Mucosa of descending colon (tissue), 3 donors: ENCODE measurements at regions not wholly inside any gene's neighbourhood (a gene's known extent, or its start where the extent isn't known, plus 50 kb on each side); places are given as distances from the start of the nearest gene placed in this dataset.

ENCODE experiments used
- ATAC-seq: fragments of 200-7000 bp; cut with Tn5 transposase; one replicate; pipeline ENCODE4 v1.9.1; 2020; ENCODE audit warnings: mild to moderate bottlenecking, moderate library complexity
- DNase-seq, 3 donors: peaks; one replicate each; pipeline ENCODE4 v3.0.0-alpha.2; 2020
- H3K36me3 ChIP-seq: fragments of 200-600 bp; one replicate; pipeline ENCODE4 v1.8.0; 2021; ENCODE audit warnings: low read depth, mild to moderate bottlenecking
- H3K4me1 ChIP-seq: fragments of 200-600 bp; one replicate; pipeline ENCODE4 v1.8.0; 2021; ENCODE audit warnings: low read depth, mild to moderate bottlenecking
- H3K4me3 ChIP-seq: fragments of 200-600 bp; one replicate; pipeline ENCODE4 v1.8.0; 2021; ENCODE audit warnings: mild to moderate bottlenecking
- H3K9me3 ChIP-seq: fragments of 200-600 bp; one replicate; pipeline ENCODE4 v1.8.0; 2021; ENCODE audit warnings: mild to moderate bottlenecking
- CTCF ChIP-seq: fragments of 200-600 bp; IDR thresholded peaks from one replicate; pipeline ENCODE4 v1.8.0; 2022; ENCODE audit warnings: antibody characterized with exemption, mild to moderate bottlenecking
- intact Hi-C, 2 donors: fragments of 100-400 bp; cut with DNase I in 1 of 2; cut with micrococcal nuclease in 1 of 2; formaldehyde crosslinking; loops; one replicate each; pipeline versions ENCODE4 v1.11.0 to v1.11.1; 2022; cut with DNase I, micrococcal nuclease
- donor health status: DM: no; HTN: no; CAD: no; lungs with moderate emphysema.
- donor health status: DM: no; HTN: no; CAD: no.
- donor health status: DM: no; HTN: yes; CAD: no.

DNA sequence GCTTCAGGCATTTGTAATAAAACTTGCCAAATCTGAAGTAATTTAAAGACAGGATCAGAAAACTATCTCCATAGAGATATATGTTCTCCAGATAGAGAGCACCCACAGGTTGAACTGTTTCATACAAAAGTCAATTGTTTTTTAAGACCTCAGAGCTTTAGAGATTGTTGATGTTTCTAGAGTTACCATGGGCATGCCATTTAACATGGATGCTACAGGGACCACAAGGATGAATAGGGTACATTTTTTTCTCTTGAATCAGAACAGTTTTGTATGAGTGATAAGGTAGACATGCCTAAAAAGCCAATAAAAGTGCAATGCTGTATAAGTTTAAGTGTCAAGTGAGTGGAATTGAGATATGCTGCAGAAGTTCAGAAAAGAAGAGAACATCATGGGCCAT lies 511.0 kb upstream of the CAMK1G start:
- no peak for ATAC-seq
- intact Hi-C loops = no loop called here

DNA sequence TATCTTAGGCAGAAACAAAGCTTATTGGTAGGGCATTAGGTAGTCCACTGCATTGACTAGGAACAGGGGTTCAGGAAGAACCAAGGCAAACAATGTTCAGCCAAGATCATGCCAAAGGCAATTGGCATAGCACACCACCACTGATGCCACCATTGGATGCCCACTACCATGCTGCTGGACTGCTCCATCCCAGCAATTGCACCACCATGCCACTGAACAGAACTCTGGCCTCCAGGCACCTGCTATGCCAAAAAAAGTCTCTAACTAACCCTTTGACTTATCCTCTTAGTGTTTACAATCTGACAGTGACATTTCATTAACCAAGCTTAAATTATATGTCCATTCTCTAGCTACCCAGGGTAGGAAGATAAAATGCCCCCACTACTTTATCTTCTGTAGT lies 509.6 kb upstream of the CAMK1G start:
- intact Hi-C loops = no loop called here
- TF ChIP-seq CTCF = no peak
- Histone ChIP-seq H3K9me3 (no peaks in the 10 kb centered on the region), H3K36me3 (no peaks in the 10 kb centered on the region), H3K4me3 (no peak overlapping the region), H3K4me1 (no peaks in the 10 kb centered on the region)
- DNase-seq (no peak), ATAC-seq (no peak)

More for the DNA sequence above, 511.0 kb upstream of the CAMK1G start:
- H3K9me3 ChIP-seq = no peaks in the 10 kb centered on the region
- no peaks in the 10 kb centered on the region for H3K36me3 ChIP-seq
- no peak for TF ChIP-seq CTCF
- H3K4me1 ChIP-seq = no peaks in the 10 kb centered on the region
- no peak for DNase-seq
- H3K4me3 ChIP-seq = no peak overlapping the region

- H3K36me3 ChIP-seq = no peaks in the 10 kb centered on the region
- TF ChIP-seq CTCF = no peak
- no peaks in the 10 kb centered on the region for H3K4me1 ChIP-seq
- ATAC-seq = no peak
- DNase-seq = no peak
- no peak overlapping the region for H3K4me3 ChIP-seq
- no peaks in the 10 kb centered on the region for H3K9me3 ChIP-seq
- intact Hi-C loops = no loop called here
Observed at GRCh38 chr1:209074575-209075250, 508.8 kb upstream of the CAMK1G start.

GRCh38 chr1:209076688-209077087 lies 506.8 kb upstream of the CAMK1G start:
- intact Hi-C loops = no loop called here
- no peaks in the 10 kb centered on the region for H3K36me3 ChIP-seq
- no peaks in the 10 kb centered on the region for H3K4me1 ChIP-seq
- no peaks in the 10 kb centered on the region for H3K9me3 ChIP-seq
- peak; percentile 16 for TF ChIP-seq CTCF
- no peak overlapping the region for H3K4me3 ChIP-seq
- DNase-seq (peak in 1 of 3 donors; percentile 16), ATAC-seq (no peak)

DNA sequence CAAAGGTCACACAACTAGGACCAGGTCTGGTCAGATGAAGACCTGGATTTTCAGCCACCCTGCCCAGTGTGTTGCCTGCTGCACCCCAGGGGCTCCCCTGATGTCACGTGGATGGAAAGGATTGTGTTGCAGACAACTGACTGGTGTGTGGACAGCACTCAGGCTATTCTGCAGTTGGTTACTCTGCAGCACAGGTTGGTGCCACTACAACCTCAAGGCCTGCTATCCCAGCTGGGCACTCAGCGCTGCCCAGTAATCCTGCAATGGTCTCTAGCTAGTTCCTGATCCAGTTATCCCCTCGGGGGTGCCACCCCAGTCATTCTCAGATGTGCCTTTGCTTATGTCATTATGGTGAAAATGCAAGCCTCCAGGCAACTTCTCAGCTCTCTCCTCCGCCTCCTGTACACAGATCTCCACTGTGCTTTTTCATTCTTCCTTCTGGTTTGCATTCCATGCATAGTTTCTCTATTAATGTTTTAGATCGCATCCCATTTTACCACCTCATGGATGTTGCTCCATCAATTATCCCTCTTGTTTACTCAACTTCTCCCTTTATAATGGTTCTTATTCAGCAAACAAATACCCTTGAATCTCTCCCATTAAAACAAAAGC lies 503.2 kb upstream of the CAMK1G start:
- TF ChIP-seq CTCF = no peak

More for the DNA sequence above, 503.2 kb upstream of the CAMK1G start:
- Histone ChIP-seq H3K4me3 (no peak overlapping the region), H3K9me3 (no peaks in the 10 kb centered on the region), H3K36me3 (no peaks in the 10 kb centered on the region), H3K4me1 (no peaks in the 10 kb centered on the region)
- ATAC-seq (no peak), DNase-seq (no peak)
- intact Hi-C loops = no loop called here
